Posterior cingulate gyrus (tissue), 11 donors: ENCODE measurements at regions not wholly inside any gene's neighbourhood (a gene's known extent, or its start where the extent isn't known, plus 50 kb on each side); places are given as distances from the start of the nearest gene placed in this dataset.
"Not testable (repeated sequence)": the region's sequence is repeated elsewhere in the genome, so short reads cannot be mapped to it uniquely, and the experiment has no call there.

ENCODE experiments used
- DNase-seq, 10 donors: peaks; one replicate each; pipeline versions ENCODE4 v3.0.0 to v3.0.0-alpha.2; 2020 to 2021; ENCODE audit warnings: mixed read lengths in 3 of 10
- intact Hi-C: fragments of 100-400 bp; cut with DNase I; formaldehyde crosslinking; loops from one replicate; pipeline ENCODE4 v1.15.1; 2023

DNA sequence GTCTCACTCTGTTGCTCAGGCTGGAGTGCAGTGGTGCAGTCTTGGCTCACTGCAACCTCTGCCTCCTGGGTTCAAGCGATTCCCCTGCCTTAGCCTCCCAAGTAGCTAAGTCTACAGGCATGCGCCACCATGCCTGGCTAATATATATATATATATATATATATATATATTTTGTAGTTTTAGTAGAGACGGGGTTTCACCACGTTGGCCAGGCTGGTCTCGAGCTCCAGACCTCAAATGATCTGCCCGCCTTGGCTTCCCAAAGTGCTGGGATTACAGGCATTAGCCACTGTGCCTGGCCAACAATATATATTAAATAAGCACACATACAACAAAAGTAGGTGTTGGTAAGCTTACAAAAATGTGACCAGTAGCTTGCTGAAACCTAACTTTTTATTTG is 1364.3 kb downstream of the CDH12 start:
- intact Hi-C loops: not testable (repeated sequence)
- peak in 1 of 10 donors; percentile 77 for DNase-seq

DNA sequence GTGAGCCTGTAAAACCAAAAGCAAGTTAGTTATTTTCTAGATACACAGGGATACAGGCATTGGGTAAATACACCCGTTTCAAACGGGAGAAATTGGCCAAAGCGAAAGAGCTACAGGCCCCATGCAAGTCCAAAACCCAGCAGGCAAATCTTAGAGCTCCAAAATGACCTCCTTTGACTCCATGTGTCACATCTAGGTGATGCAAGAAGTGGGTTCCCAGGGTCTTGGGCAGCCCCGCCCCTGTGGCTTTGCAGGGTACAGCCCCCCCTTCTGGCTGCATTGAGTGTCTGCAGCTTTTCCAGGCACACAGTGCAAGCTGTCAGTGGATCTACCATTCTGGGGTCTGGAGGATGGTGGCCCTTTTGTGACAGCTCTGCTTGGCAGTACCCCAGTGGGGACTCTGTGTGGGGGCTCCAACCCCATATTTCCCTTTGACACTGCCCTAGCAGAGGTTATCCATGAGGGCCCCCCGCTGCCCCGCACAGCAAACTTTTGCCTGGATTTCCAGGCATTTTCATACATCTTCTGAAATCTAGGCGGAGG is 1367.6 kb downstream of the CDH12 start:
- intact Hi-C loops: not testable (repeated sequence)
- DNase-seq: peak in 5 of 10 donors; percentile 19 to 91 (median 62)

GRCh38 chr5:21484498-21484889 is 1368.7 kb downstream of the CDH12 start:
- intact Hi-C loops: not testable (repeated sequence)

DNA sequence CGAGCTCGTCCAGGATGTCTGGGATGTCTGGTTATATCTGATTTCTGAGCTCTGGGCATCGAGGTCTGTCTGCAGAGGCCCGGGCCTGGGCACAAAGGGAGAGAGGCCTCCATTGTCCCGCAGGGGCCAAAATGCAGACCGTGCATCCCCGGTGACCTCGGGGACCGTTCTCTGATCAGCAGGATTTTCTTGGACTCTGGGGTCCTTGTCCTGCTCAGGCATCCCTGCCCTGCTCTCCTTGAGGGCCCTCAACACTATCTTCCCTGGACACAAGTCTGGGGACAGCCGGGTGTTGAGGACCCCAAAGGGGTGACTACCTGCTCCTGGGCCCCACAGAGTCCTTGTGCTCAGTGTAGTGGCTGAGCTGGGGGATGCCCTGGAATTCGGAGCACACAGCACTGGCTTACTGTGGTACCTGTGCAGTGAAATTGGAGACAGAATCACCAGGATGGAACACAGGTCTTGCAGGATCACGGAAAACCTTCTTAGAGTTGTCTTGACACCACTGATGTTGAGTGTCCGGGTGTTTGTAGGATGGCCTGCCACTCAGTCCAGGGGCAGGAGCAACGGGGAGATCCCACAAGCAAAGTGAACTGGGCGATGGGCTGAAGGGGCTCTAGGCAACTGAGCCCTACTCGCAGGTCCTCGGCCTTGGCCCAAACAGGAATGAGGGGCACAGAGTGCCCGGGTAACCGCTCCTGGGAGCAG is 1369.2 kb downstream of the CDH12 start:
- intact Hi-C loops: not testable (repeated sequence)
- peak in 3 of 10 donors; percentile 12 to 91 (median 81) for DNase-seq

More at GRCh38 chr5:21484498-21484889, 1368.7 kb downstream of the CDH12 start:
- DNase-seq: peak in 3 of 10 donors; percentile 71 to 88 (median 85)

DNA sequence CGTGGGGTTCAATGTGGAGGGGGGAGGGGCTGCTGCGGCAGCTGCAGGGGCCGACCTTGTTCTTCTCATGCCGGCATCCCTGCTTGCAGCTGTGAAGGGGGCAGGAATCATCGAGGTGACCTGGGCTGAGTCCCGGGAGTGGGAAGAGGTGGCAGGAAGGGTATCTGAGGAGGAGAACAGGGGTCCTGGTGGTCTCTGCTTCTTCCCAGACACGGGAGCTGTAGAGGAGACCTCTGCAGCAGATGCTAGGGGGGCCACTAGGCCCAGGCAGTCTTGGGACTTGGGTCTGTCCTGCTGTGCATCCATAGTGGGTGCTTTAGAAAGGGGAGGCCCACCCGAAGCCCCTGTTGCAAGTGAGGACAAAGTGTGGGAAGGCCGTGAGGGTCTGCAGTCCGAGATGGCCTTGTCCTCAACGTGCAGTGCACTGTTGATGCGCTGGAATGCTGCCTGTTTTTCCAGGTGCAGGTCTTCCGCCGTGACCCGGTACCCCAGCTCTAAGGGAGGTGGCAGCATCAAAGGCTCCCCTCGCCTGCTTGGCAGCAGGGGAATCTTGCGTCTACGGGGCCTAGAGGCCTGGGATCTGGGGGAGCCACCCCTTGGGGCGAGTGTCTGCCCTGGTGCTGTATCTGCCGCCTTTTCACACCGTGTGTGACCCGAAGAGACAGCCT is 1370.0 kb downstream of the CDH12 start:
- peak in 3 of 10 donors; percentile 12 to 92 (median 86) for DNase-seq
- intact Hi-C loops: not testable (repeated sequence)

DNA sequence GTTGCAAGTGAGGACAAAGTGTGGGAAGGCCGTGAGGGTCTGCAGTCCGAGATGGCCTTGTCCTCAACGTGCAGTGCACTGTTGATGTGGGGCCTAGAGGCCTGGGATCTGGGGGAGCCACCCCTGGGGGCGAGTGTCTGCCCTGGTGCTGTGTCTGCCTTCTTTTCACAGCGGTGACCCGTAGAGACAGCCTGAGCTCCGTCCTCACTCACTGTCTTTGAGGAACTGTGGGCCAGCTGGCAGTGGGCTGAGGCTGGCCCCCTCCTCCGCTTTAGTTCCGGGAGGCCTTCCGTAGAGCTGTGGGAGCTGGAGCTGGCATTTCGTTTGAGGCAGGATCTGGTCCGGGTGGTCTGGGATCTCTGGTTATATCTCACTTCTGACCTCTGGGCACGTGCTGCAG is 1370.6 kb downstream of the CDH12 start:
- peak in 5 of 10 donors; percentile 25 to 93 (median 88) for DNase-seq
- intact Hi-C loops: not testable (repeated sequence)

GRCh38 chr5:21481320-21482270 is 1371.5 kb downstream of the CDH12 start:
- intact Hi-C loops: not testable (repeated sequence)
- DNase-seq: peak; percentile 47 to 98 (median 82)

DNA sequence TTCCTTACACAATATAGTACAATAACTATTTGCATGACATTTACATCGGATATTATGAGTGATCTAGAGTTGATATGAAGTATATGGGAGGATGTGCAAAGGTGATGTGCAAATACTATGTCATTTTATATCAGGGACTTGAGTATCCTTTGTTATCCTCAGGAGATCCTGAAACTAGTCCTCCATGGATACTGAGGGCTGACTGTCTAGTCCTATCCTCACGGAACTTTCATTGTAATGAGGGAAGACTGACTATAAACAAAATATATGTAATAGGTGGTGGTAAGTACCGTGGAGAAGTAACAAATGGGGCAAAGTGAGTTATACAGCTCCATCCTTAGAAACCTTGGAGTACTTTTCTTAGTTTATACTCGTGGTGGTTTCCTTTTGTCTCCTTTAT is 1373.1 kb downstream of the CDH12 start:
- intact Hi-C loops, DNase-seq: not testable (repeated sequence)

DNA sequence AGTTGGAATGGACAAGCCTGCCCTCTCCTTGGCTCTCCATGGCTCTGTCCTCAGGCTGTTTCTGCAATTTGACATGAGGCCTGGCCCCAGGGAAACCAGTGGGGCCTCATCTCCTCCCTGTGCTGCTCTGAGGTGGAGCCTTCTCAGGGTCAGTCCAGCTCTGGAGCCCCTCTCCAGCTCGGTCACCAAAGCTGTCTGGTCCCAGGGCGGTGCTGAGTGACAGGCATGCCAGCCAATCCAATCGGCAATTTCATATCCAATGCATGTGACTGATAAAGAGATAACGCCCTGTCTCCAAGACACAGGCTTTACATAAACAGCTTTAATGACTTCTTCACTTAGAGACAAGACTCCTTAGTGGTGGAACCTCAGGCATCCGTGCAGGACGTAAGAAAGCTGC is 1379.2 kb downstream of the CDH12 start:
- intact Hi-C loops: not testable (repeated sequence)
- peak in 1 of 10 donors; percentile 16 for DNase-seq

DNA sequence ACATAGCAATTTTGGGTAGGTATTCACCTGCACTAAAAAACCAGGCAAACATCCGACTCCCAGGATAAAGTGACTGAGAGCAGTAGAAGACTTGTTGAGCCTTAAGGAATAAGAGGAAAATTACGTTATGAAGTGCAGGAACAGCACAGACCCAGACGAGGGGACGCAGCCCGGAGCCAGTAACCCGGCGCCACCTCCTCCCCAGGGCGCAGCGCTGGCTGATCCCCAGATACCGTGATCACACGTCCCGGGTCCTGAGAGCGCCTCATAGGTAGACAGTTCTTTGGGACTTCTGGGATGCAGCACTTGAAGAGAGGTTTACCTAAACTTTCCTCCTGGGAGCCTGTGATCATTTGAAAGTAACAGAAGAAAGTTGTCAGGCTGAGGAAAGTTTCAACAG is 1379.7 kb downstream of the CDH12 start:
- intact Hi-C loops: not testable (repeated sequence)
- peak in 1 of 10 donors; percentile 63 for DNase-seq

DNA sequence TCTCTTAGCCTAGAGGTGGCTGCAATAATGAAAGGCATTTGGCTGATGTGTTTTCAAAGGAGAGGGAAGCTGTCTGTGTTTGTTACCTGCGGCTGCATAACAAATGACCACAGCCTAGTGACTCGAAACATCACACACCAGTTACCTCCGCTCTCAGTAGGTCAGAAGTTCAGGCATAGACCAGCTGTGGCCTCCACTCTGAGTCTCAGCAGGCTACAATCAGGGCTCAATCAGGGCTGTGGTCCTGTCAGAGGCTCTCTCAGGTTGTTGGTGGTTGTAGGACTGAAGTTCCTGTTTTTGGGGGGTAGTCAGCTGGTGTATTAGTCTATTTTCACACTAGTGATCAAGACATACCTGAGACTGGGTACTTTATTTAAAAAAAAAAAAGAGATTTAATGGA is 1381.5 kb downstream of the CDH12 start:
- intact Hi-C loops, DNase-seq: not testable (repeated sequence)

DNA sequence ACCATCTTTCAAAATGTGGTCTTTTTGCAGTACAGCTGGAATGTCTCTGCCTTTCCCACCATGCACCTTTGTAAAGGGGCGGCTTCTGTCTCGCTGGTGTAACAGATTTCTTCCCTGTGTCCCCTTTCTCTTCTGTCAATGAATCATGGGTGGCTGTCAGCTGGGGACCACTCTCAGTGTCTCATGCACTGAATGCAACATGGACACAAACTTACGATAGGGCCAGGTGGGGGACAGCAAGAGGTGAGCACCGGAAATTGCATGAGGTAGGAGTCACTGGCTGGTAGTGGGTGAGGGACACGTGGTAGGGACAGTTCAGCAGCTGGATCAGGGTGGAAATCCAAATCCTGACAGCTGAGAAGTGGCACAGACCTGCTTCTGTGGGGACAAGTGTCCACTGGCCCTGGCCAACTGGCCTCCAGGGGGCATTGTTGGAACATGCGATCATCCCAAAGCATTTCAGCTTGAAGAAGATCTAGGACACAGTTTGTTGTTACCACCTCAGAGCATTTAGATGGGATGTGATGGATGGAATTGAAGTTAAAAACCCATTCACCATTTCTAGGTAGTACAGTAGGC is 1383.5 kb downstream of the CDH12 start:
- DNase-seq: peak in 9 of 10 donors; percentile 38 to 95 (median 75)
- intact Hi-C loops: not testable (repeated sequence)

DNA sequence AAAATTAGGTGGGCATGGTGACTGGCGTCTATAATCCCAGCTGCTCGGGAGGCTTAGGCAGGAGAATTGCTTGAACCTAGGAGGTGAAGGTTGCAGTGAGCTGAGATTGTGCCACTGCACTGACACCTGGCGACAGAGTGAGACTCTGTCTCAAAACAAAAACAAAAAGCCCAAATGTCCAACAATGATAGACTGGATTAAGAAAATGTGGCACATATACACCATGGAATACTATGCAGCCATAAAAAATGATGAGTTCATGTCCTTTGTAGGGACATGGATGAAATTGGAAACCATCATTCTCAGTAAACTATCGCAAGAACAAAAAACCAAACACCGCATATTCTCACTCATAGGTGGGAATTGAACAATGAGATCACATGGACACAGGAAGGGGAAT is 1385.6 kb downstream of the CDH12 start:
- DNase-seq, intact Hi-C loops: not testable (repeated sequence)

DNA sequence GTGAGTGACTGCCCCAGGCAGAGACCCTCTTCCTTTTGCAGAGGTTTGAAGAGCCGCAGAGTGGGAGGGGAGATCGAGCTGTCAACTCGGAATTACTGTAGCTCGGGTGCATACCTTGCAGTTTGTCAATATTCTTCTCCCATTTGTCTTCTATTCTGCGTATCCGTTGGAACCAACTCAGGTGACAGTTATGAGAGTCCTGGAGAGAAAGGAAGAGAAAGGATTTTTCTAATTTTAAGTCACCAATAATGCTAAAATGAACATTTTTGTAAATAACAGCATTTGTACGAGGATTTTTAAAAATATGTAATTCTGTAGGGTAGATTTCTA is 1393.4 kb downstream of the CDH12 start:
- intact Hi-C loops, DNase-seq: not testable (repeated sequence)

DNA sequence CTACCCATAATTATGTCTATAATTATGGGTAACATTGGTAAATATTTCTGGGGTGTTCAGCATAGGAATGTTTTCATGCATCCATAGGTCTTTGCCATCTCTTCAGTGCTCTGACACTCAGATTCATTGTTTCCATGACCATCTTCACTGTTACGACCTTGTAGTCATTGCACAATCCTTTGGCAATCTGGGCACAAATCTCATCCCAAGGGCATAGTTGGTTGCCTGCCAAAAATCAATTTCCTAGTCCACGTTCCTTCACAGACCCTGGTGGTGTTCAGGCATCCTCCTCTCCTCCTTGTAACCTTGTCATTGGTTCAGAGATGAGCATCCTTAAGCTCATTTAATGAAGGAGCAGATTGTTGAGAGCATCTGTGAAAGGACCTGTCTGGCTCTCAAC is 1400.7 kb downstream of the CDH12 start:
- intact Hi-C loops: no loop called here
- DNase-seq: no peak

DNA sequence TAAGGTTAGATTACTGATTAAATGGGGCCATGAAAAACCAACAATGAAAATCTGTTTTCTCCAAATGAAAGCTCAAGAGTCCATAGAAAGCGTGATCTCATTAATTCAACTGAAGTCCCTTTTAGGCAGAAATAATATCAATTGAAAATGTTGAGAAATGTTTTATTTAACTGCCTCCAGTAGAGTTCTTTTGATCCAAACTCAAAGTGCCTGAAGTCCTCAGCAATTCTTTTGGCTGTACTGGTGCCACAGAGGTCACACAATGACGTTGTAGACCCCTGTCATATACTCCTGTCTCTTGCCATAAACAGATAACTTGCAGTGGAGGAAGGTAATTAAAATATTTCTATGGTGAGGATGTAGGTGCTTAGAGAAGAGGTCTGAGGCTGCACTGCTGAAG is 1420.5 kb downstream of the CDH12 start:
- DNase-seq: no peak
- intact Hi-C loops: no loop called here

DNA sequence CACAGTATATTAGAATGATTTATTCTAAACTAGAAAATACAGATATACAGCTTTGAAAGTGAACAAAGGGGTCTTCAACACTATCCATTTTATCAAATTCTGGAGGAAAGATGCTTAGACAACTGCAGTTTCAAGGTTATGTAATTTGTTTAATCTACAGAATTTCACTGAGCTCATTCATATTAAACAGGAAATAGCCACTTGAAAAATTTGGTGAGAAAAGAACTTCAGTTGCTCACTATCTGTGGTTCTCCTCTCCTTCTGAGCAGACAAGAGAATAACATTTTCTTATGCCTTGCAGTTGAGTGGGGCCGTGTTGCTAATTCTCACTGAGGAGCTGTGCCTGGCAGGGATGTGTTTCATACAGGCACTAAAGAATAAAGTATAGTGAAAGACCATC is 1428.2 kb downstream of the CDH12 start:
- intact Hi-C loops: no loop called here

DNA sequence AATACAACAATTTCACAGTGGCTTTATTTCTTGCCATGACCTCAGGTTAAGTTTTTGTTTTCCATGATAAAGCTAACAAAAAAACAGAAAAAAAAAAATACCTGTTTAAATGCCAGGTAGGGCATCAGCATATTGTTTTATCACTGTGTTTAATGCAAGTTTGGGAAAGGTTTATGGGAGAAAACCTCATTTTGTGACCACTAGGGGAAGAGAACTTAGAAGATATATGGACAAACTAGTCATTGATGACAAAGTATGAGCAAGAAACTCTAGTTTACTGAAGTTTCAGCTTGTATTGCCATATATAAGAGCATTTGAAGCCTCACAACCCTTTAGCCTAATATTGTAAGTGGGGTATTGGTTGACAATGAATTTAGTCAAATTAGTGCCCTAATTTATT is 1431.4 kb upstream of the CDH18 start:
- intact Hi-C loops: no loop called here
- no peak for DNase-seq

More for the DNA sequence above, 1428.2 kb downstream of the CDH12 start:
- no peak for DNase-seq

DNA sequence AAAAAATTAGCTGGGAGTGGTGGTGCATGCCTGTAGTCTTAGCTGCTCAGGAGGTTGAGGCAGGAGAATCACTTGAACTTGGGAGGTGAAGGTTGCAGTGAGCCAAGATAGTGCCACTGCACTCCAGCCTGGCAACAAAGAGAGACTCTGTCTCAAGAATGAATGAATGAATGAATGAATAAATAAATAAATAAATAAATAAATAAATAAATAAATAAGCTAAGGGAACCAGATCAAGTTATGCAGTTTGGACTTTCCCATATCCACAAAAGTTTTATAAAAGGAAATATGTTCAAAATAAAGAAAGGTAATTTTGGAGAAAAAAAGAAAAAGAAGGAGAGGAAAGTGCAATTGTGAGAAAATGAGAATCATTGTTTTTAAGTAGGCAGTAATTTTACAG is 1414.1 kb upstream of the CDH18 start:
- intact Hi-C loops, DNase-seq: not testable (repeated sequence)

DNA sequence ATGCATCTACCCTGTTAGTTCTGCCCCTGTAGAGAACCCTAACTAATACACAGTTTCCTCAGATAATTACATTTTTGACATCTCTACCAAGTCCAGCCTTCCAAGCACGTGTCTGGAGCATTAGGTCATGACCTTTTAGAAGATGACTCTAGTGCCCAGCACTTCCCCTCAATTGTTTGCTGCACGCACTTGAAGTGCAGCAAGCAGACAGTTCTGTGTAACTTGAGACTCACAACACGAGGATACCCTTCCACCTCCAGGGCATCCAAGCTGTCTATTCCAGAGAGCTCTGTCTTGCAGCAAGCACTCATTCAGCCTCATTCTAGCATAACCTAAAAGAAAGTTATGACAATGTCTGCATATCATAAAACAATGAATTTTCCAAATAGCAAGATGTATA is 1410.5 kb upstream of the CDH18 start:
- intact Hi-C loops: no loop called here
- no peak for DNase-seq
